GM12865 (cell line): ENCODE measurements at regions not wholly inside any gene's neighbourhood (a gene's known extent, or its start where the extent isn't known, plus 50 kb on each side); places are given as distances from the start of the nearest gene placed in this dataset.

Source experiments
- DNase-seq: peaks from one replicate; pipeline ENCODE4 v3.0.0; 2010; ENCODE audit warnings: low read depth
- H3K4me3 ChIP-seq: 2 replicates; pipeline ENCODE4 v1.5.1; 2011; ENCODE audit warnings: mild to moderate bottlenecking, low read depth, low read length, control low read depth
- TF ChIP-seq, protein P1 (sequence below): IDR thresholded peaks from 2 replicates; pipeline ENCODE4 v1.5.1; 2011; ENCODE audit warnings: low read length, control low read depth, low read depth, inconsistent platforms; ENCODE audit not compliant: insufficient read depth; ENCODE audit errors: missing control alignments

DNA sequence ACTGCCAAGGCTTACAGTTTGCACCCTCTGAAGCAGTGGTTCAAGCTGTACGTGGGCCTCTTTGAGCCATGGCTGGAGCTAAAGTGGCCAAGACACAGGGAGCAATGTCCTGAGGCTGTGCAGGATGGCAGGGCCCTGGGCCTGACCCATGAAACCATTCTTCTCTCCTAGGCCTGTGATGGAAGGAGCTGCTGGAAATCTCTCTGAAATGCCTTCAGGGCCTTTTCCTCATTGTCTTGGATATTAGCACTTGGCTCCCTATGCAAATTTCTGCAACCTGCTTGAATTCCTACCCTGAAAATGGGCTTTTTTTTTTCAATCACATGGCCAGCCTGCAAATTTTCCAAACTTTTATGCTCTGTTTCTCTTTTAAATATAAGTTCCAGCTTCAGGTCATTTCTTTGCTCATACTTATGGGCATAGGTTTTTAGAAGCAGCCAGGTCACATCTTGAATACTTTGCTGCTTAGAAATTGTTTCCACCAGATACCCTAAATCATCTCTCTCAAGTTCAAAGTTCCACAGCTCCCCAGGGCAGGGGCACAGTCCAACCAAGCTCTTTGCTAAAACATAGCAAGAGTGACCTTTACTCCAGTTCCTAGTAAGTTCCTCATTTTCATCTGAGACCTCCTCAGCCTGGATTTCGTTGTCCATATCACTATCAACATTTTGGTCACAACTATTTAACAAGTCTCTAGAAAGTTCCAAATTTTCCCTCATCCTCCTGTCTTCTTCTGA is 138.3 kb downstream of the OSTF1 start:
- H3K4me3 ChIP-seq = no peak overlapping the region
- no peak for DNase-seq
- TF ChIP-seq, protein P1, sequence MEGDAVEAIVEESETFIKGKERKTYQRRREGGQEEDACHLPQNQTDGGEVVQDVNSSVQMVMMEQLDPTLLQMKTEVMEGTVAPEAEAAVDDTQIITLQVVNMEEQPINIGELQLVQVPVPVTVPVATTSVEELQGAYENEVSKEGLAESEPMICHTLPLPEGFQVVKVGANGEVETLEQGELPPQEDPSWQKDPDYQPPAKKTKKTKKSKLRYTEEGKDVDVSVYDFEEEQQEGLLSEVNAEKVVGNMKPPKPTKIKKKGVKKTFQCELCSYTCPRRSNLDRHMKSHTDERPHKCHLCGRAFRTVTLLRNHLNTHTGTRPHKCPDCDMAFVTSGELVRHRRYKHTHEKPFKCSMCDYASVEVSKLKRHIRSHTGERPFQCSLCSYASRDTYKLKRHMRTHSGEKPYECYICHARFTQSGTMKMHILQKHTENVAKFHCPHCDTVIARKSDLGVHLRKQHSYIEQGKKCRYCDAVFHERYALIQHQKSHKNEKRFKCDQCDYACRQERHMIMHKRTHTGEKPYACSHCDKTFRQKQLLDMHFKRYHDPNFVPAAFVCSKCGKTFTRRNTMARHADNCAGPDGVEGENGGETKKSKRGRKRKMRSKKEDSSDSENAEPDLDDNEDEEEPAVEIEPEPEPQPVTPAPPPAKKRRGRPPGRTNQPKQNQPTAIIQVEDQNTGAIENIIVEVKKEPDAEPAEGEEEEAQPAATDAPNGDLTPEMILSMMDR = no peak

DNA sequence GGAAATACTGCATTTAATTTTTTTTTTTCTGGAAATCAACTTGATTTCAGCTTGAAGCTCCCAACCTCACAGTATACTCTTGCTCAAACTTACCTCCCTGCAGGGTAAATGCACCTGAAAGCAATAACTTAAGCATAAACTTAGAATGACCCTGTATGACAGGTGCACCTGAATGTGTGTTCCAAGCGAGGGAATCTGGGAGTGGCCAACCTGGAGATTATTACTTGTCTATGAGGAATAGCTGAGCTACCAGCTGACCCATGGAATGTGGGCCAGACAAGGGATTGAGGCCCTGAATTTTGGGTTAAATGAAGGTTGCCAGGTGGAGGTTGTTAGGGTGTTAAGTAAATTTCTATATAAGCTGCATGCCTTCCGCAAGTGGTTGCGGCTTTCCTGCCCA is 140.6 kb downstream of the OSTF1 start:
- DNase-seq = no peak
- no peak overlapping the region for H3K4me3 ChIP-seq
- TF ChIP-seq, protein P1 = no peak

DNA sequence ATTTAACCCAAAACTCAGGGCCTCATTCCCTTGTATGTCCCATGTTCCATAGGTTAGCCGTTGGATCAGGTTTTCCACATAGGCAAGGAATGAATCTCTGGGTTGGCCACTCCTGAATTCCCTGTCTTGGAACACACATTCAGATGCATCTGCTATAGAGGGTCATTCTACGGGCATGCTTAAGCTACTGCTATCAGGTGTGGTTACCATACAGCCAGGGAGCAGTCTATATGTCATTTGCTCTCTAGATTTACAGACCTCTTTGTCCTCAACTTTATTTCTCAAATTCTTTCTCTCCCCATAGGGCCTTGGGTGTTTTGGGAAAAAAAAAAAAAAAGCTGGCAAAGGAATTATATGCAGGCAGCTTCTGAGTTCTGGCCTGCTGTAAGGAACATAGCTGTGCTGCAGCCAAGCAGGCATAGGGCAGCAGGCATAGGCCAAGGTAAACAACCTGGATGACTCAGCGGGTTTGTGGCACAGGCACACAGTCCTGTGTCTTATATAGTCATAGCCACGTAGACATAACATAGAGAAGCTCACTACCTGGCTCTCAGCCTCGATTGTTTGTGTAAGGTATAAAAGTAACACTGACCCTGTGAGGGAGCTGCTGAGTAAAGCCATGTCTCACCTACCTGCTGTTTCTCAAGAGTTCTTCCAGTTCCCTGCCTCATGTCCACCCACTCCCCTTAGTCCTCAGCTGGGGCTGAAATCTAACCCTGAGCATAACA is 141.5 kb downstream of the OSTF1 start:
- TF ChIP-seq, protein P1 = no peak
- no peak overlapping the region for H3K4me3 ChIP-seq
- no peak for DNase-seq

DNA sequence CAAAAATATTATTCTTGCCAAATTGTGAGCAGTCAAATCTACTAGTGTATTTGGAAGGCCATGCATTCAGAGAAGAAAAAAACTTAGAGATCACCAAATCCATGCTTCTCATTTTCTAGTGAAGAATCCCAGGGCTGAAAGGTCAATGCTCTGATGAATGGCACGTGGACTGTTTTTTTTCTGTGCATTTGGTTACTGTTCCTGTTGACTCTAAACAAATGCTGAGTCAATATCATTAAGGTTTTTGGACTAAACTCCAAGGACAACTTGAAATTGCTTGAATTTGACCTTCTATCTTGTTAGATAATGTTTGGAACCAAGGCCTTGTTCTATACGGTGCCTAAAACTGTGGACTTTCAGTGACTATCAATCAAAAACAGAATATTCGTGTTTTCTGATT is 142.2 kb downstream of the OSTF1 start:
- TF ChIP-seq, protein P1 = no peak
- H3K4me3 ChIP-seq = no peak overlapping the region
- no peak for DNase-seq

DNA sequence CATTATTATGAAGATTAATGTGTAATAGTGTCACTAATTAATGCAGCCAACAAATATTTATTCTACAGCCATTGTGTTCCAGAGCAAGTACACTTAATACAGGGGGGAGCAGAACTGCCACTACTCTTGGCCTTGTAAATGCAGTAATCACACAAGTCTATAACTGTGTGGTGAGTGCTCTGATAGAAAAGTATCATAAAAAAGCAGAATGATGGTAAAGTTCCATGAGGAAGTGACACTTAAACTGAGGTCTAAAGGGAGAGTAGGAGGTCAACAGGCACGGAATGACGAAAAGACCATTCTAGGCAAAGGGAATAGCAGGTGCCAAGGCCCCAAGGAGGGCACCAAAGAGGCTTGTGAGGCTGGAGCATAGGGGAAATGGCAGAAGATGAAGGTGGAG is 142.9 kb downstream of the OSTF1 start:
- no peak for DNase-seq
- H3K4me3 ChIP-seq = no peak overlapping the region
- TF ChIP-seq, protein P1 = no peak

DNA sequence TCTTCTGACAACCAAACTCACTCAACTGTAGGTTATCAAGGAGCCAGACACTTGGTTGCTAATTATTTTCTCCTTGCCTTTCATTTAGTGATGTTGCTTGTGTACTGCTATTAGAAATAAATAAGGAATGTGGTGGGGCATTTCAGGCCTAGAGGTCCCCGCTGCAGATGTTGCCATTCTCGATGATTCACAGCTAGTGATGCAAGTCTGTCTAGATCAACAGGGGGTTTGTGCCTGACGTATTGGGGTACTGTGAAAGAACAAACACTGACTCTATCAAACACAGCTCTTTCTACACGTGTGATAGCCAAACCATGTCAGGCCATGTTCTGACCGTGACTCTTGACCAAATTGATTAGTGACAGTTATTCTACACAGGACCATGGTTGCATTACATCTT is 144.7 kb downstream of the OSTF1 start:
- no peak for DNase-seq
- TF ChIP-seq, protein P1 = no peak
- H3K4me3 ChIP-seq = no peak overlapping the region
